GDM1 (cell line): ENCODE measurements at regions not wholly inside any gene's neighbourhood (a gene's known extent, or its start where the extent isn't known, plus 50 kb on each side); places are given as distances from the start of the nearest gene placed in this dataset.
A peak's percentile ranks its signal among the peaks of the same experiment; 100 is the strongest.
"Not testable (repeated sequence)": the region's sequence is repeated elsewhere in the genome, so short reads cannot be mapped to it uniquely, and the experiment has no call there.

Experiments used
- DNase-seq: peaks from one replicate; lab custom pipeline; 2025; lab: John Stamatoyannopoulos, UW

- DNase-seq, result no peak
These were observed 1277.8 kb upstream of the ZEB2 start for GRCh38 chr2:145797692-145798091.

GRCh38 chr2:145792745-145793144 lies 1272.8 kb upstream of the ZEB2 start:
- no peak for DNase-seq

GRCh38 chr2:145789636-145790035 lies 1269.7 kb upstream of the ZEB2 start:
- no peak for DNase-seq

GRCh38 chr2:145787597-145788361 lies 1267.9 kb upstream of the ZEB2 start:
- not testable (repeated sequence) for DNase-seq

- not testable (repeated sequence) for DNase-seq
These were observed 1262.7 kb upstream of the ZEB2 start for GRCh38 chr2:145782607-145783006.

GRCh38 chr2:145777914-145778313 lies 1258.0 kb upstream of the ZEB2 start:
- no peak for DNase-seq

GRCh38 chr2:145777297-145777696 lies 1257.4 kb upstream of the ZEB2 start:
- DNase-seq, result no peak

- DNase-seq, result no peak
These were observed 1255.7 kb upstream of the ZEB2 start for GRCh38 chr2:145775591-145775990.

GRCh38 chr2:145771525-145771924 lies 1251.6 kb upstream of the ZEB2 start:
- no peak for DNase-seq

- no peak for DNase-seq
These were observed 1249.2 kb upstream of the ZEB2 start for GRCh38 chr2:145769011-145769716.

GRCh38 chr2:145765874-145766273 lies 1246.0 kb upstream of the ZEB2 start:
- no peak for DNase-seq

- no peak for DNase-seq
These were observed 1244.7 kb upstream of the ZEB2 start for GRCh38 chr2:145764631-145765030.

GRCh38 chr2:145760781-145761649 lies 1241.1 kb upstream of the ZEB2 start:
- no peak for DNase-seq

GRCh38 chr2:145759228-145759915 lies 1239.5 kb upstream of the ZEB2 start:
- no peak for DNase-seq

- DNase-seq, result no peak
These were observed 1237.8 kb upstream of the ZEB2 start for GRCh38 chr2:145757503-145758246.

GRCh38 chr2:145755019-145755837 lies 1235.3 kb upstream of the ZEB2 start:
- DNase-seq, result no peak

GRCh38 chr2:145753966-145754365 lies 1234.0 kb upstream of the ZEB2 start:
- no peak for DNase-seq

- no peak for DNase-seq
These were observed 1233.2 kb upstream of the ZEB2 start for GRCh38 chr2:145753041-145753608.

- peak; percentile 47 for DNase-seq
These were observed 1232.3 kb upstream of the ZEB2 start for GRCh38 chr2:145752091-145752806.
